Stimulated activated CD4-positive, alpha-beta T cell treated with anti-CD3 and anti-CD28 coated beads, TNF-alpha, amount 100 ng/mL, for 24 hours (primary cell): ENCODE measurements at regions not wholly inside any gene's neighbourhood (a gene's known extent, or its start where the extent isn't known, plus 50 kb on each side); places are given as distances from the start of the nearest gene placed in this dataset.
"Not testable (repeated sequence)": the region's sequence is repeated elsewhere in the genome, so short reads cannot be mapped to it uniquely, and the experiment has no call there.

Experiments
- DNase-seq, 3 experiments: peaks; one replicate each; pipeline ENCODE4 v3.0.0-alpha.2; 2020; ENCODE audit warnings: low read depth in 3 of 3

DNA sequence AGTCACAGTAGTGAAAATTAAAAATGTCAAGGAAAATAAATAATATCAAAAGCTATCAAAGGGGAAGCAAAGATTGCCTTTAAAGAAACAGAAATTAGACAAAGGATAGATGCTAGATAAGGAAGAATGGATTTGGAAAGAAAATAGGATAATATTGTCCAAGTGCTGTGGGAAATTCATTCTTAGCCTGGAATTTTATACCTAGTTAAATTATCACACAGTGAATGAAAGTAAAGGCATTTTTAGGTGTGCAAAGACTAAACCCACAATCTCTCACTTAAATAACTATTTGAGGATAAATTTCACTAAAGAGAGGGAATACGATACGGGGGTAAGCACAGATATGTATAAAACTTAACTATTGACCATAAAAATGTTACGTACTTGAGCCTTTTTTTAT, 511.1 kb downstream of the TMEM135 start:
- DNase-seq: no peak

DNA sequence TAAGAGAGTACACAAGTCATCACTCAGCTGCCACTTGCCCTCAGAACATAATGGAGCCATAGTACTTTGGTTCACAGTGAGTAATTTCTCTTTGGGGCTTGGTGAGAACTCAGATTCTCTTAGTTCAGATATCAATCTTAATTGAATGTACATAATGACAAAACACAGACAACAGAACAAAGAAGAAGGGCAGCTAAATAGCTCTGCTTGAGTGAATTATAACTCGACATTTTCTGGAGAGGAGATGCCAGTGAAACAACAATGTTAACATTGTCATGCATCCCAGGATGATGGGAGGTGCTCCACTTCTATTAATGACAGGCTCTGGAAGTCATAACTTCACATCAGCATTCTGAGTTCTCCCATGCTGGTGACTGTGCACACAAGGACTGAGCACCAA, 508.1 kb downstream of the TMEM135 start:
- no peak for DNase-seq

DNA sequence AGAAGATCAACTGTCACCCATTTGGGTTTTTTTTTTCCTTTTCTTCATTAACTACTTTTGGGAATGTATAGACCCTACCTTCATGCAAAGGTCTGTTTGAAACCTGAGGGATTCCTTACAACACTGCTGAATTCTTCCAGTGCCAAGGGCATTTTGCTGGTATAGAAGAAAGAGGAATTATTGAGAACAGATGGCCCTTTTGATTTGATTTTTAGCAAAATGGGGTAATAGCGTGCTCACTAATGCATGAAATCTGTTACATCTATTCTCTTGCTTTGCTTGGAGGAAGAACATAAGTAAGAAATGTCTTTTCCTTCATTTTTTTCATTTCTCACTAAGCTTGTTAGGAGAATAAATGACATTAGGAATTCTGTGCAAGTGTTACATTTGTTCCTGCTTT, 501.9 kb downstream of the TMEM135 start:
- DNase-seq: no peak

DNA sequence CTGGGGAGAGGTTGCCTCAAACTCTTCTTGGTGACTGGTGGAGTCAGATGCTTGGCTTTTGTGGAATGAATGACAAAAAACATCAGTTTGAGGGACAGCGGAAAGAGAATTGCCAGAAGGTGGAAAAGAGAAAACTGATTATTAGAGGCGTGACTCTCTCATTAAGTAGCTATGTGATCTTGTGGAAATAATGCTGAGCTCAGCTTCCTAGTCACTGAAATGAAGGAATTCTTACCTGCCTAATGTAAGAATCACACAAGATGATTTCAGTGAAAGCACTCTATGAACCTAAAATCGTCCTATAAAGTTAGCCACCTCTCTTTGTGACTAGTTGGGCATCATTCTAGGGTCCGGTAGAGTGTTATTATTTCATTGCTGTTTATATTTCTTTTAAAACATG, 498.8 kb downstream of the TMEM135 start:
- no peak for DNase-seq

DNA sequence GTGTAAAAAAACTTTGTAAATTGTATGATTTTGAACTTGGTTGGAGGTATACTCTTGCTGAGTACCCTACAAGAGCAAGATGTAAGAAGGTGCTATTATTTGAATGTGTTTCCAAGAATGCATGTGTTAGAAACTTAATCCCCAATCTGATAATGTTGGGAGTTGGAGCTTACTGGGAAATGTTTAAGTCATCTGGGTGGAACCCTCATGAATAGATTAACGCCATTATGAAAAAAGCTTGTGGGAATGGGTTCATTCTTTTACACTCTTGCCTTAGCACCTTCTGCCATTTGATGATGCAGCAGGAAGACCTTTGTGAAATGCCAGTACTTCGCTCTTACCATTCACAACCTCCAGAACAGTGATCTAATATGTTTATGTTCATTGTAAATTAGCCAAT, 498.3 kb downstream of the TMEM135 start:
- DNase-seq: no peak

DNA sequence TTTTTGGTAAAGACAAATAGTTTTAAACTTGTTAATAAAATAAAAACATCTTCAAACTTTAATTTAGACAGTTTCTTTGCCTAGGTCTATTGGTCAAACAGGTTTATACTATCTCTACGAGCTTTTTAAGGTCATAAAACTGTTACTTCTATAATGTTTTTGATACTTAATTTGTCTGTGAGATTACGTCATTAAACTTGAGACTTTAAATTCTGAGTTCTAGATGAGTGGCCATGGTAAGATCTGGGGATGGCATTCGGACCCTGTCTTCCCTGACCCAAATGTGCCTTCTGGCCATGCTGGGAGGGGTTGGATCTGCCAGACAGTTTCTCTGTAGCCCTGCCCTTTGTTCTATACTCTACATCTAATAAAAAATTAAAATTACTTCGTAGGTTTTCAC, 497.8 kb downstream of the TMEM135 start:
- no peak for DNase-seq

DNA sequence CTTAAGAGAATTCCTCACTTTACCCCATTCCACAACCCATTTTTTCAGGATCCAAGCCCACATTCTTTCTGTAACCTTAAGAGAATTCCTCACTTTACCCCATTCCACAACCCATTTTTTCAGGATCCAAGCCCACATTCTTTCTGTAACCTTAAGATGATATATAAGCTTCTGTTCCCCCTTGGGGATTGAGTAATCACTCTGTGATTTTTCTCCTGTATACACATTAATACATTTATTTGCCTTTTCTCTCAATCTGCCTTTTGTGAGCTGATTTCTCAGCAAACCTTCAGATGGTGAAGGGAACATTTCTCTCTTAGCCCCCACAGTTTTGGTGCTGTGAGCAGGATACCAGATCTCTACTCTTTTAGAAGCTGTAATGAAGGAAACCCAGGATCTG, 494.1 kb downstream of the TMEM135 start:
- not testable (repeated sequence) for DNase-seq

DNA sequence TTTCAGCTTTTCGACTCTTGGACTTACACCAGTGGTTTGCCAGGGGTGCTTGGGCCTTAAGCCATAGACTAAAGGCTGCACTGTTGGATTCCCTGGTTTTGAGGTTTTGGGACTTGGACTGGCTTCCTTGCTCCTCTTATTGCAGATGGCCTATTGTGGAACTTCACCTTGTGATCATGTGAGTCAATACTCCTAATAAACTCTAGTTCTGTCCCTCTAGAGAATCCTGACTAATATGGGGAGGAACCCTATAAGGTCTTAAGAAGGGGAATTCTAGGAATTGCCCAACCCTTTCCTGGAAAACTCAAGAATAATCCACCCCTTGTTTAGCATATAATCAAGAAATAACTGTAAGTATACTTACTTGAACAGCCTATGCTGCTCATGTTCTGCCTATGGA, 491.8 kb downstream of the TMEM135 start:
- no peak for DNase-seq

DNA sequence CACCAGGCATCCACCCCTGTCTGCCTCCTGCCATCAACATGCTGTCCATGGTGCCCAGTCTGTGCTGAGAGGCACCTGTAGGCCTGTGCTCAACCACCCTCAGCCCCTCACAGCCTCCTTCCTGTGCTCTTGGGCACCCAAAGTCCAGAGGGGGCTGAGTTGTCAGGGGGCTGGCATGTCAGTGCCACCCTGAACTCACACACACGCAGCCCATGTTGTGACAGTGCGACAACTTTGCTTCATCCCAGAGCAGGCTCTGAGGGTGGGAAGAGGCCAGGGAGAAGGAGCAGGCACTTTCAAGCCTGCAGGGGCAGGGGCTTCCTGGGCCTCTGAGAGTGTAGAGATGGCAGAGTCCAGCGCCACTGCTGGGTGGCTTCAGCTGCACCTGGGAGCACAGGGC, 491.0 kb downstream of the TMEM135 start:
- DNase-seq: no peak

DNA sequence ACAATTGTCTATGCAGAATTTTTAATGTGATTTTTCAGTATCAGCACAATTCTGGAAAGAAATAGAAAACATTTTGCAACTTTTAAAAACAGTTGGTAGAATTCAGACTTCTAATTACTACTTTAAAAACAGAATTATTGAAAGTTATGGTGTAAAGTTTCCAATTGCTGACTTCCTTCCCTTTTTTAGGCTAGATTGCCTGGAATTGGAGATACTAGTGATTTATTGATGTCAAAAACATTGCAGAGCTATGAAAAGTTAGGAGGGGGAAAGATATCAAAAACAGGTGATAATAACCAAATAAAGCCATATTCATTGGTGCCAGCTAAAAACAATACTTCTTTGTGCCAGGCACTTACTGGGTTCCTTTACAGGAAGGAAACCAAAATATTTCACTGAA, 485.5 kb downstream of the TMEM135 start:
- DNase-seq: no peak

DNA sequence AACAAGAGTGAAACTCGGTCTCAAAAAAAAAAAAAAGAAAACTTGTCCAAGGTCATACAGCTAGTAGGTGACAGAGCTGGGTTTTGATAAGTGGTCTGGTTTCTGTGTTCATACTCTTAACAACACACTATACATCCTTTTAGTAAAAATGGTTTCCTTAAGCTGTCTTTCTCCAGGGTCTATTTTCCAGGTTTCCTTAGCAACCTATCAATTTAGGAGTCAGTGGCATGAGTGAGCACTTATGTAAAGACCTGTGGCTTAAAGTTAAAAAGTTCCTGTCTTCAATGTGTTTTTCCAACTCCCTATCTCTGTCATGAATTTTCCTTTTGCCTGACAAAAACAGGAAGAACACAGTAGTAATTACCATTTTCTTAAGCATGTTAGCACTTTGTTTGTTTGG, 480.5 kb downstream of the TMEM135 start:
- DNase-seq: no peak

DNA sequence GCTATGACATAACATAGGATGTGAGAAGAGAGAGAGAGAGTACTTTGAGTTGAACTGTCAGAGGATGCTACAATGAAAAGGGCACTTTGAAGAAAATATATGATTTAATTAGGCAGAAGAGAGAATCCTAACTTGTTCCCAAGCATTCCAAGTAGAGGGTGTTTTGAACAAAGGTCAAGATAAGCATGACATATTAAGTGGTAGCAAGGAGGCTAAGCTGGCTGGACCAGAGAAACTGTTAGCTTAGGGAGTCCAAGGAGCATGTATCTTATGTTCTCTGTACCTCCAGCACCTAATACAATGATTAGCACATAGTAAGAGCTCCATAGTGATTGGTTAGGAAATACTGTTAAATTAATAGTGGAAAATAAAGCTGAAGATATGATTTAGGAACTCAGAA, 479.6 kb downstream of the TMEM135 start:
- no peak for DNase-seq

DNA sequence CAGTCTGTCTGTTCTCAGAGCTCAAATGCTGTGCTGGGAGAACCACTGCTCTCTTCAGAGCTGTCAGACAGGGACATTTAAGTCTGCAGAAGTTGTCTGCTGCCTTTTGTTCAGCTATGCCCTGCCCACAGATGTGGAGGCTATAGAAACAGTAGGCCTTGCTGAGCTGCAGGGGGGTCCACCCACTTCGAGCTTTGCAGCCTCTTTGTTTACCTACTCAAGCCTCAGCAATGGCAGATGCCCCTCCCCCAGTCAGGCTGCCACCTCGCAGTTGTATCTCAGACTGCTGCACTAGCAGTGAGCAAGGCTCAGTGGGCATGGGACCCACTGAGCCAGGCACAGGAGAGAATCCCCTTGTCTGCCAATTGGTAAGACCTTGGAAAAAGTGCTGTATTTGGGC, 470.0 kb downstream of the TMEM135 start:
- not testable (repeated sequence) for DNase-seq

DNA sequence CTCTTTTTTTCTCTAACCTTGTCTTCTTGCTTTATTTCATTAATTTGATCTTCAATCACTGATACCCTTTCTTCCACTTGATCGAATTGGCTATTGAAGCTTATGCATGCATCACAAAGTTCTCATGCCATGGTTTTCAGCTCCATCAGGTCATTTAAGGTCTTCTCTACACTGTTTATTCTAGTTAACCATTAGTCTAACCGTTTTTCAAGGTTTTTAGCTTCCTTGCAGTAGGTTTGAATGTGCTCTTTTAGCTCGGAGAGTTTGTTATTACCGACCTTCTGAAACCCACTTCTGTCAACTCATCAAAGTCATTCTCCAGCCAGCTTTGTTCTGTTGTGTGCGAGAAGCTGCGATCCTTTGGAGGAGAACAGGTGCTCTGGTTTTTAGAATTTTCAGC, 469.2 kb downstream of the TMEM135 start:
- not testable (repeated sequence) for DNase-seq

DNA sequence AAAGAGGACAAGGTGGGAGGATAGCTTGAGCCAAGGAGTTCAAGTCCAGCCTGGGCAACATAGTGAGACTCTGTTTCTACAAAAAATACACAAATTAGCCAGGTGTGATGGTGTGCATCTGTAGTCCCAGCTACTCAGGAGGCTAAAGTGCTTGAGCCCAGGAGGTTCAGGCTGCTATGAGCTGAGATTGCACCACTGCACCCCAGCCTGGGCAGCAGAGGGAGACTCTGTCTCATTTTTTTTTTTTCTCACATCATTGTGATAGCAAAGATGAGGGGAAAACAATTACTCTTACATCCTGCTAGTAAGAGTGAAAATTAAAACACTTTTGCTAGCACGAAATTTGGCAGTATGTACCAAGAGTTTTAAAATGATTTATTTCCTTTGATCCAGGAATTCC, 463.7 kb downstream of the TMEM135 start:
- DNase-seq: no peak

DNA sequence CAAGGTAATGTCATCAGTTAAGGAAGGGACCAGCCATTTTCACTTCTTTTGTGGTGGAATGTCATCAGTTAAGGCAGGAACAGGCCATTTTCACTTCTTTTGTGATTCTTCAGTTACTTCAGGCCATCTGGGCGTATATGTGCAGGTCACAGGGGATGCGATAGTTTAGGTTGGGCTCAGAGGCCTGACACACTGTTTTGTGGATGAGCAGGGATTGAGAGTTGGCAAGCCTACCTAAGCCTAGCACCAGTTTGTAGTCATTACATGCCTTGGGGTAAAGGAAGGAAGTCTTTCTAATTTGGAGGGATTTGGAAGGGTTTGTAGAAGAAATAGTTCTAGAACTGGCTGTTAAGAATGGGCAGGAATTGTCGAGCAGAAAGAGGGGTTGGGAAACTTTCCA, 457.2 kb downstream of the TMEM135 start:
- DNase-seq: not testable (repeated sequence)

DNA sequence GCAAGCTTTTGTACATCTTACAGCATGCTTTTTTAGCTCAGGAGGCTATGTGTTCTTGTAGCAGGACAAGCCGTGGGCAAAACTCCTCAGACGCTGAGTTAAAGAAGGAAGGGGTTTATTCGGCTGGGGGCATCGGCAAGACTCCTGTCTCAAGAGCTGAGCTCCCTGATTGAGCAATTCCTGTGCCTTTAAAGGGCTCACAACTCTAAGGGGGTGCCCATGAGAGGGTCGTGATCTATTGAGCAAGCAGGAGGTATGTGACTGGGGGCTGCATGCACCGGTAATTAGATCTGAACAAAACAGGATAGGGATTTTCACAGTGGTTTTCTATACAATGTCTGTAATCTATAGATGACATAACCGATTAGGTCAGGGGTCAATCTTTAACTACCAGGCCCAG, 456.3 kb downstream of the TMEM135 start:
- DNase-seq: not testable (repeated sequence)

DNA sequence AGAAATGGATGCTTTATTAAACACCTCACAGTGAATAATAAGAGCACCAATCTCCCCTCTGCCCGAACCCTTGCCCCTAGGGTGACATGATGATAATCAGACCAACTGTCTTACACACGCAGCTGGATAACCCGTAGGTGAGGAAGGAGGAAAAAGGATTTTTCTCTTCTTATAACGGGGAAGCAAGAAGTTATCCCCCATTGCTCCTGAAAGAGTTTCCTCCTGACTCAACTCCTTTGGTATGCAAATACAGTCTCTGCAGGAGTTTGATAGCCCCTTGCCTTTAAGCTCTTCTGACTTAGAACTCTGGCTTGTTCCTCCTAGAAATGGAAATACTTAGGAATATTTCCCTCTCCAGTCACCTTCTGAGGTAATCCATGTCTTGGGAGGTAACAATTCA, 455.8 kb downstream of the TMEM135 start:
- DNase-seq: no peak

DNA sequence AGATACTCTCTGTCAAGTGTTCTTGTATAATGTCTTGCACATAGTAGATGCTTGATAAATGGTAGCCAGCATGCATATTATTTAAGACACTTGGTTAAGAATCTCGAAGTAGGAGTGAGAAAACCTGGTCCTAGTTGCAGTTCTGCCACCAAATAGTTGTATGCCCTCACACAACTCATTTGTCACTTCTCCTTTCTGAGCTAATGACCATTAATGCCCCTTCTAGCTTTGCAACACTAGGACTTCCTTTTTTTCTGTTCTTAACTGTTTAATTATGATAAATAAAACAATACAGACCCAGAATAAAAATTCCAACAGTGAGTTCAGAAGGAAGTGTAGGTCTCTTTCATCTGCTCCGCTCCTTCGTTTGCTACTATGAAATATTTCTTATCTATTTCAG, 453.6 kb downstream of the TMEM135 start:
- DNase-seq: no peak

DNA sequence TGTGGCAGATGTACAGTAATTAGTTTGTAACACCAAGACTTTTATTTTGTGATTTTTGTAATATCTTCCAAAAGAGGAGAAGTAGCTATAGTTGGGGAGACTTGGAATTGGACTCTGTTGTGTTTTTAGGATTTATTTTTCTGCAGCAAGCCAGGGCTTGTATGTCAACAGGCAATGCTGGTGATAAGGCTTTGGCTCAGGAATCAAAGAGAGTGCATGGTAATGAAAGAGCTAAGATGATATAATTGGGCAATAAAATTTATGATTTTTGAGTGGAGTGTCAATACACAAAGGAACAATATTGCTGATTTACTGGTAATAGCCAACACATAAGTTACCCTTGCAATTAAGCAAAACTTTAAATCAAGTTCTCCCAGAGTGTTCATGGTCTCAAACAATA, 452.9 kb downstream of the TMEM135 start:
- no peak for DNase-seq

DNA sequence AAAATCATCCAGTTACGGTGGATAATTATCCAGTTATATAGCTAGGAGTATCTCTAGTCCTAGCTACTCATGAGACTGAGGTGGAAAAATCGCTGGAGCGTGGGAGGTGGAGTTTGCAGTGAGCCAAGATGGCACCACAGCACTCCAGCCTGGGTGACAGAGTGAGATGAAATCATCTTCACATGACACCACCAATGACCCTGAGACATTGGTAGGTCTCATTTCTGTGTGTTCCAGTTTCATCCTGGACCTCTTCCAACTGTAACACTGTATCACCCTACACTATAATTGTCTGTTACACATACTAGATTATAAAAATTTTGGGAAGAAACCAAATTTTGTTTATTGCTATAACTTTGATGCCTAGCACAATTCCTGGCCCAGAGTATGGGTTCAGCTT, 446.8 kb downstream of the TMEM135 start:
- no peak for DNase-seq

DNA sequence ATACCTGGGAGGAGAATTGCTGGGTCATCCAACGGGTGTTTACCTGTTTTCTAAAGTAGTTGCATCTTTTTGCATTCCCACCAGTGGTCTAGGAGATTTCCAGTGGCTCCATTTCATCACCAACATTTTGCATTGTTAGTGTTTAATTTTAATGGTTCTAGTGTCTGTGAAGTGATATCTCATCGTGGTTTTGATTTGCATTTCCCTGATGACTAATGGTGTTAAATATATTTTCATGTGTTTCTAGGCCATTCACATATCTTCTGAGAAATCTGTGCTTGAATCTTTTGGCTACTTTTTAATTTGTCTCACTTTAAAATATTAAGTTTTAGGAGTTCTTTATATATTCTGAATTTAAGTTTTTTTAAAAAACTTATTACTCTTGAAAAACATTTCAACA, 439.6 kb downstream of the TMEM135 start:
- no peak for DNase-seq

DNA sequence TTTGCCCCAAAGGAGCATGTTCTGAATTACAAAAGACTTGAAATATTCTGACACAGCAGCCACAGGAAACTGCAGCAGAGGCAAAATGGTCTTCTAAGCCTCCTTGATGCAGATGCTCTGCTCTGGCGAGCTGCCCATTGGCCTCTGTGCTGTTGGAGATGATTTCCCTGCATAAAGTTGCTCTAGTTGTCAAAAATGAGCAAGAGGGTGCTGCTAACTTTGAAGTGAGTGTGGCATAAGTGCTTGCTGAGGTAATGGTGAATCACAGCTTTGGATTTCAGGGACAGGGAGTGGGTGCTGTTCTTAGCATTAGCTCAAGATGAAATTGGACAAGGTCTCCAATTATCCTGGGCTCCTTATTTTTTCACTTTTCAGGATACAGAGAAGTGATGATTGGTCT, 435.4 kb downstream of the TMEM135 start:
- no peak for DNase-seq

DNA sequence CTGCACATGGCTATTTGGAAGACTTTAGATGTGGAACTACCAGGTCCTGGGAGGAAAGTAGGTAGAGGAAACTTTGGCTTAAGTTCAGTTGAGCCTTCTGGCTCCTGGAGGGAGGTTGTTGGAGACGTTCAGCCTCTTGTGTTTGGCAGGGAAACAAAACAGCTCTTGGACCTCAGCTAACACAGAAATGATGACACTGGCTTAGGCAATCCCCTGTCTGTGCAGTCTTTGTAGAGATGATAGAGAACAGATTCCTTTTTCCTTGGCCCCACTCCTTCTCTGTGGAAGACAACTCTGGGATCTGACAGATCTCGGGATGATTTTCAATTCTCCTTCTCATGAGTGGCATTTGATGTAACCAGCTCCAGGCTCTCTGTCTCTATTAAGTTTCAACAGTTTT, 428.5 kb downstream of the TMEM135 start:
- no peak for DNase-seq

DNA sequence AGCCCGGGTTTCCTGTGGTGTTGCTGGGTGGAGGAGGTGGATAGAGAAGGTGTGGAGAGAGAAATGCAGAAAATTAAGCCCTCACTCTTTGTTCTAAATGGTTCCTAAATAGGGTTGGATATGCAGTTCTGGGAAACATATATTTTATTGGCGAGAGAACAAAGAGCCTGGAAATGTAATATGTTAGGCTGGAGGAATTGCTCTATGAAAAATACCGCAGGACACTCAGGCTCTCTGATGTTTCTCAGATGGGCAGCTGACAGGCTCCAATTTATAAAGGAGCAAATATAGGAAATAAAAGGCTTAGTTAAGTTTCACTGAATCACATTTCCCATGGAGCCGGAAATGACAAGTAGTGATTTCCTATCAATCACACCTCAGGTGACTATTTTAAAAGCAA, 428.0 kb downstream of the TMEM135 start:
- no peak for DNase-seq
